ENCODE measurements at regions not wholly inside any gene's neighbourhood (a gene's known extent, or its start where the extent isn't known, plus 50 kb on each side); places are given as distances from the start of the nearest gene placed in this dataset.

- TF ChIP-seq POLR2AphosphoS5 (IDR thresholded peaks at IDR 0.05) (no peak), CTCF (IDR thresholded peaks at IDR 0.05) (no peak)
Observed at GRCh38 chr4:14347526-14347925, 654.8 kb upstream of the CPEB2 start.
